ENCODE measurements at regions not wholly inside any gene's neighbourhood (a gene's known extent, or its start where the extent isn't known, plus 50 kb on each side); places are given as distances from the start of the nearest gene placed in this dataset.
"Not testable (repeated sequence)": the region's sequence is repeated elsewhere in the genome, so short reads cannot be mapped to it uniquely, and the experiment has no call there.

- intact Hi-C loops (cut with DNase I): loop anchor here (5.0 kb wide), 1 partner anchor 353 kb away; no protein-coding TSS in a partner anchor
- not testable (repeated sequence) for H3K4me1 ChIP-seq, DNase-seq, H3K36me3 ChIP-seq, H3K4me3 ChIP-seq, H3K27ac ChIP-seq, H3K27me3 ChIP-seq, H3K9me3 ChIP-seq
Measured at GRCh38 chr13:24950611-24951010, 145.3 kb upstream of the PABPC3 start.

GRCh38 chr13:24967970-24968369 is 128.0 kb upstream of the PABPC3 start:
- Histone ChIP-seq H3K27ac (peak overlapping the region in 1 of 4 donors; percentile 31), H3K4me3 (peak overlapping the region; percentile 16 to 41 (median 36))
- not testable (repeated sequence) for H3K4me1 ChIP-seq, DNase-seq, H3K36me3 ChIP-seq, H3K27me3 ChIP-seq, H3K9me3 ChIP-seq
- intact Hi-C loops (cut with DNase I): loop anchor here (5.0 kb wide), 1 partner anchor 46 kb away; a partner anchor contains a TSS
- 6 to 10% methylated on average over 5 of the region's 5 CpGs for WGBS, 2 donors

GRCh38 chr13:24968416-24968815 is 127.5 kb upstream of the PABPC3 start:
- intact Hi-C loops (cut with DNase I): loop anchor here (5.0 kb wide), 1 partner anchor 46 kb away; a partner anchor contains a TSS
- H3K4me3 ChIP-seq: peak overlapping the region; percentile 16 to 41 (median 36)
- not testable (repeated sequence) for H3K36me3 ChIP-seq

GRCh38 chr13:24973102-24973501 is 122.8 kb upstream of the PABPC3 start:
- DNase-seq; H3K4me1 ChIP-seq; H3K27ac ChIP-seq; H3K4me3 ChIP-seq; intact Hi-C loops (cut with DNase I); H3K9me3 ChIP-seq; H3K27me3 ChIP-seq; H3K36me3 ChIP-seq: not testable (repeated sequence)
- 89 to 93% methylated on average over 9 of the region's 9 CpGs for WGBS, 2 donors

More at GRCh38 chr13:24968416-24968815, 127.5 kb upstream of the PABPC3 start:
- not testable (repeated sequence) for H3K4me1 ChIP-seq, H3K9me3 ChIP-seq, H3K27ac ChIP-seq, H3K27me3 ChIP-seq, DNase-seq
- 32 to 41% methylated on average over 2 of the region's 2 CpGs for WGBS, 2 donors
- TF ChIP-seq CTCF (IDR thresholded peaks at IDR 0.05): peak in 2 of 4 experiments; percentile 27 to 53

GRCh38 chr13:24981181-24981803 is 114.6 kb upstream of the PABPC3 start:
- 68 to 69% methylated on average over 3 of the region's 3 CpGs for WGBS, 2 donors
- not testable (repeated sequence) for H3K9me3 ChIP-seq

GRCh38 chr13:24982333-24982999 is 113.5 kb upstream of the PABPC3 start:
- 28 to 39% methylated on average over 11 of the region's 11 CpGs for WGBS, 2 donors
- no peak for DNase-seq
- H3K36me3 ChIP-seq: no peaks in the 10 kb centered on the region
- H3K4me1 ChIP-seq: no peaks in the 10 kb centered on the region
- H3K9me3 ChIP-seq: no peaks in the 10 kb centered on the region
- TF ChIP-seq EP300 (IDR thresholded peaks at IDR 0.05) (no peak), POLR2A (IDR thresholded peaks at IDR 0.05) (no peak), POLR2AphosphoS5 (IDR thresholded peaks at IDR 0.05) (no peak), CTCF (IDR thresholded peaks at IDR 0.05) (no peak)
- peaks cover 0 to 10% (median 0%) of the 10 kb centered on the region in 3 donors for H3K27me3 ChIP-seq
- H3K27ac ChIP-seq: no peak overlapping the region
- H3K4me3 ChIP-seq: no peak overlapping the region
- intact Hi-C loops (cut with DNase I): no loop called here

More at GRCh38 chr13:24981181-24981803, 114.6 kb upstream of the PABPC3 start:
- H3K36me3 ChIP-seq; H3K27me3 ChIP-seq; intact Hi-C loops (cut with DNase I); H3K4me1 ChIP-seq; DNase-seq; H3K4me3 ChIP-seq; H3K27ac ChIP-seq: not testable (repeated sequence)

- intact Hi-C loops (cut with DNase I): no loop called here
- H3K27me3 ChIP-seq: peaks cover 0 to 11% (median 0%) of the 10 kb centered on the region in 3 donors
- no peaks in the 10 kb centered on the region for H3K9me3 ChIP-seq
- H3K4me3 ChIP-seq: no peak overlapping the region
- WGBS, 2 donors: 28 to 66% methylated on average over 8 of the region's 8 CpGs
- no peak for DNase-seq
- H3K27ac ChIP-seq: no peak overlapping the region
- H3K36me3 ChIP-seq: no peaks in the 10 kb centered on the region
- no peak for TF ChIP-seq POLR2AphosphoS5 (IDR thresholded peaks at IDR 0.05)
- TF ChIP-seq EP300 (IDR thresholded peaks at IDR 0.05): no peak
- TF ChIP-seq POLR2A (IDR thresholded peaks at IDR 0.05): no peak
- no peak for TF ChIP-seq CTCF (IDR thresholded peaks at IDR 0.05)
- no peaks in the 10 kb centered on the region for H3K4me1 ChIP-seq
Measured at GRCh38 chr13:24983094-24983493, 112.8 kb upstream of the PABPC3 start.

Data from sigmoid colon (tissue), 6 donors.